ENCODE measurements at regions not wholly inside any gene's neighbourhood (a gene's known extent, or its start where the extent isn't known, plus 50 kb on each side); places are given as distances from the start of the nearest gene placed in this dataset.

DNA sequence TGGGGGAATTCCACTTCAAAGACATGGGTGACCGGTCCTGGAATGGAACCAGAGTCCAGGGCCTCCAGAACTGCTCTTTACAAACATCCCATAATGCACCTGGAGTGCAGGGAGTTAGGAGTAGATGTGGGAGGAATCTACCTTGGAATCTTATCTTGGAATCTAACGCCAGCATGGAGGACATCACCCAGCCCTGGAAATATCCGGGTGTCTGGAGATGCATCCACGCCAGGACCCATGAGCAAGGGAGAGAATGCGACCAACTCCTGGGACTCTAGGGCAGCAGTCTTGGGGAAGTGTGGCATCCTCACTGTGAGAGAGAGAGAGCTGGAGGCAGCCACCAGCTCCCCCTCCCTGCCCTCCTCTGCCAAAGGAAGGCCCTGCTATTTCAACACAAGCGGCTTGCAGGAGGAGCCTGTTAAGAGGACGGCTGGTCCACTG is 211.8 kb downstream of the UQCRFS1 start:
- TF ChIP-seq POLR2A (IDR thresholded peaks at IDR 0.05; ENCODE audit: low read depth, low read length) (no peak), POLR2AphosphoS5 (IDR thresholded peaks at IDR 0.05; ENCODE audit: low read depth, low read length) (no peak), SPI1 (IDR thresholded peaks at IDR 0.05; ENCODE audit: low read depth, low read length) (no peak), TAF1 (IDR thresholded peaks at IDR 0.05; ENCODE audit: low read depth, low read length) (no peak)

Measured in GM12891 (cell line).